IPS-NIHi11 (cell line): ENCODE measurements at regions not wholly inside any gene's neighbourhood (a gene's known extent, or its start where the extent isn't known, plus 50 kb on each side); places are given as distances from the start of the nearest gene placed in this dataset.

Source experiments
- DNase-seq: peaks from one replicate; pipeline ENCODE4 v3.0.0; 2012; ENCODE audit warnings: mixed read lengths, low spot score

DNA sequence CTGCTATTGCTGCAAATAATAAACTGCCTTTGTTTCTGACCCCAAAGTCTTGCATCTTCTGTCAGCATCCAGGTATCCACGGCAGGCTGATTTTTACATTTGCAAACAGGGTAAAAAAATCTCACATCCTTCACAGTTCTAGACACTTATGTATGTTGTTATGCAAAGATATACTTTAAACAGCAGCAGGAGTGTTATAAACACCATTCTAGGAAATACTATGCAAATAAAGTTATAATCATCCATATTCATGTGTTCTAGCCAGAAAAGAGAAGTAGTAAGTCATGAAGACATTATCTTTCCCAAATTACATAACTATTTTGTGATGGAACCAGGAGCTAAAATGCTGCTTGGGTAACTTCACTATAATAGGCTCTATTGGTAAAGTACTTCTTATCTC, 534.2 kb downstream of the LTN1 start:
- no peak for DNase-seq

DNA sequence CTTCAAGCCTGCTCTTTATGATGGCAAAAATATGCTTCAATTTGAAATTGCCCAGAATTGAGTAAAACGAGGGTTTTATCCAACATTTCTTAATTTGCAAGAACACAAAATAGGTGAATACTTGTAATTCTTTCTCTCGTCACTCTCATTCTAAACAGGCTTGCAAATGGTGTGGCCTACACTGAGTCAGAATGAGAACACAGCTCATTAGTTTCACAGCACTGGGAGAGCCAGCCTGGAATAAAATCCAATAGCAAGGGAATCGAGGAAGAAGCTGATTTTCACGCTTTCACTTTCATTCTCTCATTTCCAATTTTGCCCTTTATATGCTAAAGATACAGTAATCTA, 537.5 kb downstream of the LTN1 start:
- no peak for DNase-seq

DNA sequence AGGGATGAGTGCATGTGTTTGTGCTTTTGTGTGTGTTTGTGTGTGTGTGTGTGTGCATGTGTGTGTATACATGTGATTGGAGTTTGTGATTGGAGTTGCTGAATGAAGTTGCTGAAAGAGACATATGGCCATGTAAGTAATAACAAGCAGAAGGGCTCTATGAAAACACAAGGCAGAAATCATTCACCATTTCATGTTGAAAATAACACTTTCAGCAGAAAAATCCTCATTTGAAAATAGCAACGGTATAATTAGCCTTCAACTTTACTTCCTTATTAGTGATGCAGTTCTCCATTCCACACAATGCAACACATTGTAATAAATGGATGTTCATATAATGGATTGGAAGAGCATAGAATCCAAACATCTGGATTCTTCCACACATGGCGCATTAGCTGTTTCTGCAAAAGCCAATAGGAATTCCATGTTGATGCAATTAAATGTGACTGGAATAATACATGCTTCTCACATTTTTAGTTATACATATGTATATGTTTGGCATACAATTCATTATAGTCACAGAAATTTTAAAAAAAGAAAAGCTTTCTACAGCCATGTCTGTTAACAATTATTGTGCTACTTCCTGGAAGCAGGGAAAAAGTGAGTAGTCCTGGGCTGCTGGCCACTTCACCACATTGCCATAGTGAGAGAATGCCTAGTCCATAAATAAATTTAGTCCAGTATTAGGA, 538.0 kb downstream of the LTN1 start:
- no peak for DNase-seq

DNA sequence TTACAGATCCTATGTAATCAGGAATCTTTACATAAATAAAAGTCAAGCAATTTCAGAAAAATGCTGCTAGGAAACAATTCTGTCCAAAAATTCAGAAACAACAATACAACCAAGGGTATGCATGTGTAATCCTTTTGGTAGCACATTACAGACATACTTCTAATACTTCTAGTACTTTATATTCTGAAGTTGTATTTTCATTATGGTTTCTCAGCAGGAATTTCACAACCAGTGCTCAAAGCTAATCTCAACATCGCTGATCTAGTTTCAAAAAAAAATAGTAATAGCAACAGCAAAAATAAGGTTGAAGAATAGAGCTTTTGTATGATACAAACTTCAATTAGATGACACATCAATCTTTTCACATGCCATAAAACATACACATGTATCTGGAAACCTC, 545.2 kb downstream of the LTN1 start:
- DNase-seq = no peak

DNA sequence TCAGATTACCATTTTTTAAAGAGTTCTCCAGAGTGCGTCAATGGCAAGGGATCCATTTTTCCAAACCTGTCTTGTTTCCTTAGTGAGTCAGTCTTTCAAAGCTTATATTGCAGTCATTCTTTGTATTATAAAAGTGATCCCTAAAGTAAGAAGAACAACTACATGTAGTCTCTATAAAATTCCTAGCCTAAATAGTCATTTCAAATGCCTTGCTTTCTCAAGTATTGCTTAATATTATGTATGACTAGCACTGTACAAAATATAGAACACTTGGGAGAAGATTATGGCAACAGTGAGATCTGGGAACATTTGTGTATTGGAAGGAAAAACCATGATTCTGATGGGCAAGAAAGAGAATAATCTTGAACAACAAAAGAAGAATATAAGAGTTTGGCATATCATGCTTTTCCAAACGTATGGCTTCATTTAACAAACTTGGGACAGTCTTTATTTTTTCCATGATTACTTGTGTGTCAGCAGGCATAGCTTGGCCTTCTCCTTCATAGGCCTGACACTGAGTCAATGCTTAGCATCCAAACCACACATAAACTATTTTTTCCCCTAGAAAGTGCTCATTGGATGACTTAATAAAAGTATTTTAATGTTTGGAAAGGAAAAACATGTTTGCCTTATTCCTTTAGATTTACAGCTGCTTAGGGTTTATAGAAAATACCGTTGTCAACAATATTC, 547.4 kb downstream of the LTN1 start:
- no peak for DNase-seq

DNA sequence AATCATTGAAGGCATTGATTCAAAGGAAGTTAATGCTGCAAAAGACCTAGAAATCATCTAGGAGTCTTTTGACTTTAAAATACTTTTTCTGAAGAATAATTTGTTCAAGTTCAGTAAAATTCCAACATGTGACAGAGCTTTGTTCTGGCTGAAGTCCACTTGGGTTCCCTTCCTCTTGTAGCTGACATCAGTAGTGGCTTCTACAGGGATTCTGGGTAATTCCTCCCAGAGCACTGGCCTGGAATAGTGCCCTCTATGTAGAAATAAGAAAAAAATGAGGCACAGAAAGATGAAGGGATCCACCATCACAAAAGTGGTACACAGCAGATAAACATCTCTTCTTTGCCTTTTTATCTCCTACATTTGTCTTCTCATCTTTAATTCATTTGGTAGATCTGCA, 548.1 kb downstream of the LTN1 start:
- DNase-seq = no peak

DNA sequence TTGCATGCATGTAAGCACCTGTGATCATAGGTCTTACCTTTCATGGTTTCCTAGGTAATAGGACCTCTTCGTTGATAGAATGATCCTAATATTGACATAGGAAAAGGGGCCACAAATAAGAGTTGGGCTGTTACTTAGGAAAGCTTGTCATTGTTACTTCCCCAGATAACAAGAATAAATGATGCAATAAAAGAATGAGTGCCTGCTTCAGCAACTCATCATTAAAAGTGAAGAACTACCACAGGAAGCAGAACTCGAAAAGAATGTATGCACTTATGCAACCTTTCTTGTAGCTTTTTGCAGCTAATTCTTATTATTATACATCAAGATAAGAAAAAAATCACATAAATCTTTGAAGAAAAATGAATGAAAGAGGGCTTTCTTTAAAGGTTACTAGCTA, 548.6 kb downstream of the LTN1 start:
- DNase-seq = no peak

DNA sequence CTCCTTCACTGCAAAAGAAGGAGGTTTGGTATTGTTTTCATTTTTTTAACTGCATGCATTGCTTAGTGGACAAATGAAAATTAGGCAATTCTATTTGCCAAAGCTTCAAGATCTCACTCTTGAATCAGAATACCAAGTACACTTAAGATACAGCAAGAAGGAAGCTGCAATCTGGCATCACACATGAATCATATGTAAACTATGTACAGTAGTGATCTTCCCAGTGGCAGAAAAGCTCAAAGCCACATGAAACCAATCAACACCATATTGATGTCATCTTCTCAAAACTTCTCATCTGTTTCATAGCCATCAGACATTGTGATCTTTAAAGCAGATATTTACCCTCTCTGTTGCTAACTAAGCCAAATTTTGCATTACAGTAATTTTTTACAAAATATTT, 550.1 kb downstream of the LTN1 start:
- DNase-seq = no peak

DNA sequence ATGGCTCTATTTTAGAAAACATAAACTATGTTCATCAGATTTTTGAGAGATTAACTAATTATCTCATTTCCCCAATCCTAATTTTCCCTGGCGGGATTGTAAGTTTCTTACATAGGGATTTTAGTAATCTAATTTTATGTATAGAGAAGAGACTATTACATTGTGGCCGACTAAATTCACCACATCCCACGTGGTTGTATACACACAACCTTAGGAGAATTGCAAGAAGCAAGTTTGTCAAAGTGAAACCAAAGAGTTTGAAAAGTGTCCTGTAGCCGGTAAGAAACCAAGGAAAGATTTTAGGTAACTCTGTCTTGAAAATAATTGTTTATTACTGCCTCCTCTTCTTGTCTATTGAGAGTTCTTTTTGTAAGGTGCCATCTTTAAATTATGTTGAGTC, 550.6 kb downstream of the LTN1 start:
- DNase-seq = no peak

DNA sequence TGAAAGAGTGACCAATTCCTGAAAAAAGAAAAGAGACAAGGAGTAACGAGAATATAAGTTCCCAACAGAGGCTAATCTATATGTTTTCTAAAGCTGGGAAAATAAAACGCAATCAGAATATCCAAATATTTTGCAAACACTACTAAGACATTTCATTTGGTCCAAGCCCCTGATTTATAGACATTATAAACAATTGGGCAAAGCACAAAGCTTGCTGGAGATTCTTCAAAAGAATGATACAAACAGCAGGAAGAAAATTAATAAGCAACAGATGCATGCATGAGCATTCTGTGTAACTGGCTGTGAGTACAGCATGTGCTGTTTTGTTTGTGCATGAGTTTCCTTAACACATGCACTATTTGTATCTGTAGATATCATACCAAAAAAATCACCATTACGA, 552.9 kb downstream of the LTN1 start:
- DNase-seq = no peak

DNA sequence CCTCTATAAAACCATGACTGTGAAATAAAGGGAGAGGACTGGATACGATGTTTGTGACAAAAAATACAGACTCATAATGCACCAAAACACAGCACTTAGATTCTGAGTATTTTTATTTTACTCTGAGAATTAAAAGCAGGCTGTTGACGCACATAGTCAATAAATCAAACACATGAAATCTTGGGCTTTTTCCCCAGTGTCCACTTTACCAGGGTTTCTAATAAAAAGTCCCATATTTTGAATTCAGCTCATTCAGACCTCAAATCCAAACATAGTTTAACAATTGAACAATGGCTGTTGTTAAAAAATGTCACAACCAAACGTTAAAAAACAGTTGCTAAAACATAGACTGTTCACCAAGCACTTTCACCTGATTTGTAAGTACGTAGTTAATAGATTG, 553.4 kb downstream of the LTN1 start:
- no peak for DNase-seq

DNA sequence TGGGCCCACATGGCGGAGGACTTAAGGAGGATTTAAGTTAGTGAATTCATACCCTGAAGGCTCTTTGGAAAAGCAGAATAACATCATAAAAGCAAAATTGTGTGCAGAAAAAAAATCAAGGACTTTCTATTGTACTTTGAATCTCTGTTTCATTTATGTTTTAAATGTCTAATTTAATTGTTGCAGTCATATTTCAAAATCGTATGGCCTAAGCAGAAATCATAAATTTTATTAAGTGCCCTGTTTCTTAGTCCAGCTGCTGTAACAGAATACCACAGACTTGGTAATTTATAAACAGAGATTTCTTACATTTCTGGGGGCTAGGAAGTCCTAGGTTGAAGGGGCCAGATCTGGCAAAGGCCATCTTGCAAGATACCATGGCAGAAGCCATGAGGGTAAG, 555.6 kb downstream of the LTN1 start:
- no peak for DNase-seq

DNA sequence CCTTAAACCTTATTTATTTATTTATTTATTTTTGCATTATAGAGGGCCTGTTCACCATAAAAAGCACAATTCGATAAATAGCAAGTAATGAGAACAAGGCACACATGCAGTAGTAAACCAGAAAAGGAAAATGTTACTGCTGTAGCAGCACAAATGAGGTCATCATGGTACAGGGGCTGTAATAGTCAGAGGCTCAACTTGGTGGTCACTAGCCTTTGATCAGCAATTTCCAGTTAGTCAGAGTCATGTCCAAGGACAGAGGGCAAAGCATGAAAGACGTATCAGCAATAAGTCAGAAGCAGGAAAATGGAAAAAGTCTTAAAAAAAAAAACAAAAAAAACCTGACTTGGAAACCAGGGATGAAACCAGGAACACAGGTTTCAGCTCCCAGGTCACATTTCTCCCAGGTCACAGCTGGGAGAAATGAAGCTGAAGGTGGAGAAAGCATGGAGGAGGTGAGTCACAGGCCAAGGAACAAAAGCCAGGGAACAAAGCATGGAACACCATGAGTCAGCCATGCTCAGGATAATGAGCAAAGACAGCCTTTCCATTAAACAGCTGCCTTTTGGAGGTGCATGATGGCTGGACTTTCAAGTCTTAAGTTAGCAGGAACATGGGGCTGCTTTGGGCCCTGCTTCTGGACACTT, 556.3 kb downstream of the LTN1 start:
- no peak for DNase-seq

DNA sequence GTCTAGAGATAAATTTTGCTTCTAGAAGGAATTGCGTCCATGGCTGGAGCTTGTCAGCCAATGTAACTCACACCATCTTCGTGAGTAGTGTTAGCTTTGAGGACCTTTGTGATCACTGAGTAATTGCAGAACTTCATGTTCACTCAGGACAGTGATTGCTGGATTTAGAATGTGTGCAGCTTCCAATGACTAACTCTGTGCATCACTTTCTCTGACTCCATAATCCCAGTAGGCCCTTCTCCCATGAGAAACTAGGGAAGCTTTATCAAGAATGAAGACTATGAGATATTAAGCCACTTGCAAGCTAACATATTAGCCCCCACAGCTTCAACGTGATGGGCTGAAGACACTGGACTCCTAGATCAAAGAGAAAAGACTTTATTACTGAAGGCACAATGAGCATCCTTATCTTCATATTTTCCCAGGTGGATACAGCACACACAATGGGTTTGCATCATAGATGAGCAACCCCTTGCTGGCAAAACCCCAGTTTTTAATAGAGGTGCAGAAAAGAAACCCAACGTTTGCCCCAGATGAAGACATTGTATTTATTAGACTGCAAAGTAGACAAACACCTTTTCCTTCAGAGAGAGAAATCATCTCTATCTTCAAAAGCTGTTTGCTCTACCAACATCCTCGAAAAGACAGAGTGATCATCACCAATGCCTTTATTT, 561.0 kb downstream of the LTN1 start:
- no peak for DNase-seq

DNA sequence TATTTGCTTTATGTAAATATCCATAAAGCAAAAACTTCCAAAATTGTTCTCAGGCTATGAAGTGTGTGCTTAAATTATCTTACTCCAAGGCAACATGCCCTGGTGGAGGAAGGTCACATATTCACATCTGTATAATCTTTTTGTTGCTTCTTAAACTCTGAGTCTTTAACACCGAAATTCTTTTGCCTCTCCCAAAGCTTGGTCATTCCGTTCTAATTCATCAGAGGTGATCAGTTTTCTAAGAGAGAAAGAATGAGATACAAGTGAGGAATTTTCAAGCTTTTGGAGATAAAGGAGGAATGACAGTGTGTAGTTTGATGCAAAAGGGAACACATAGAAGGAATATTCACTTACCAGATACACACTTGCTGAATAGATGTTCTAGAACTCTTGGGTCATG, 561.7 kb downstream of the LTN1 start:
- DNase-seq = no peak

DNA sequence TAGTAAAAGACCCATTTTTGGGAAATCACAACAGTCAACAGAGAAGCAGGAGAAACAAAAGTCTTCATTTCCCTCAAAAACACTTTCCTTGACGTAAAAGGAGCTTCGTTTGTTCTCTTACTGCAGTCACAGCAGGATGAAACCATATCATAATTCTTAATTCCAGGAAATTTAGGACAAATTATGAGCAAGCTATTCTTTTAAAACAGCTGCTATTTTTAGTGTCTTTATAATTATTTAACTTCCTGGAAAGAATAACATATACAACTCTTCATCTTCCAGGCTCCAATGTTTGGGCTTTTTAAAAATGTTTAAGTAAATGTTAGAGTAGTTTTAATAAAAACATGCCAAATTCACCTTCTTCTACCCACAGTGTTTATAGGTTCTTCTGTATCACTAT, 563.5 kb downstream of the LTN1 start:
- no peak for DNase-seq

DNA sequence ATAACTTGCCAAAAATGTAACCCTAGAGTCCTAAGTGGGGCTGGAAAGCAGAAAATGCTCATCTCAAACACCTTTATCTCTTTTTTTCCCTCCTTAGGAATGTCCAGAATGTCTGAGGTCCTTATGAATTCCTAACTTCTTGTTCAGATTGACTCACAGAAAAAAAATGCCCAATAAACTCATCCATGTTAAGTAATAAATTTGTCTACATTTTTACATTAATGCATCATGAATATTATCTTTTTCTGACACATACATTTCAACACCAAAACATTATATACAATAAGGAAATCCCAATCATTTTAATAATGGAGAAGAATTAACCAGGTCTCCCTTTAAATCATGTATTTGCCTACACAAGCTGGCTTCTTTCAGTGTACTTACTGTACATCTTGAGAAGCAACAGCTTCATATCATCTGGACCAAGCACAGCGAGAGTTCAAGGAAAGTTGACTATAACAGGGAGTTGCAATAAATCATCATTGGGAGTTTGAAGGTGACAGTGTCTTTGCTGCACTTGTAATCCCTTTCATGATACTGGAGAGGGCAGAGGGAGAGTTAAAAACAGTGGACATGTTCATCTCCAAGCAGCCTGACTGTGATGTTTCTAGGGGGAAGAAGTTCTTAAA, 565.2 kb downstream of the LTN1 start:
- no peak for DNase-seq

DNA sequence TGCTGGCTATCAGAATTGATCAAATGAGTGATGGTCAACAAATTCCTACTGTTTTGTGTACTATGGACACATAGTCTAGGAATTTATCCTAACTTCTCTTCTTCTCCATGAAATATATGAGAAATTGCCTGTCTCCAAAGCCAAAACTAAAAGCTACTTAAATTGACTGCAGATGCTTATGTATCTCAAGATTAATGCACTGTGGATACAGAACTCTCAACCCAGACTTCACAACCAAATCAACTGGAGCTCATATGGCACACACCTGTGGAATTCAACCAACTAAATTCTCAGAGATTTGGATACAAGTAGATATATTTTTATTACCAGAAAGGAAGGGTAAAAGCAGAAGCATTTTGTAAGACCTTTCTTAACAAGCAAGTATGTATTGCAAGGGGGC, 566.1 kb downstream of the LTN1 start:
- no peak for DNase-seq

DNA sequence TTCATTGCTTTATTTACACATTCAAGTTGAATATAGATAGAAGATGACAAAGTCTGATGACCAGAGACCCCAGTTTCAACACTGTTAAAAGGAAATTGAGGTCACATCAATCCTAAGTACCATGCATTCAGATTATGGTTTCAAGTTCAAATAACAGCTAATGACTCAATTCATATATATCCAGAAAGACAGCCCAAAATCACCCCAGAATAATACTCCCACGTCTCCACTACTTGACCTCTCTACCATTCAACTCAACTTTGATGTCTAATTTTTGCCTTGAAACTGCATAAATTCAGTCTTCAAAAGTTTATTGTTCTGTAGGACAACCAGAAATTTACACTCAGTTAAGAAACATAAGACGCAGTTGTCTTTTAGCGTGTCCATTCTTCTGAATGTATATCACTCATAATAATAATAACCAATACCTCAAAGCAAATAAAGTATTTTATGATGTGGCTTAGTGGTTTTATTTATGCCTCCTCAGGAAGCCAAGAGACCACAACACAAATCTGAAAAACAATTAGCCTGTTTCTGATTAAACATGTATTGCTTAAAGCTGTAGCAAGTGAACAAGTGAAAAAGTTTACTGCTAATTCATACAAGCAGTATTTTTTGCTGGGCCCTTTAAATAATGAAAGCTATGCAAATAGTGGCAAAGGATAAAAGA, 569.0 kb downstream of the LTN1 start:
- DNase-seq = no peak

DNA sequence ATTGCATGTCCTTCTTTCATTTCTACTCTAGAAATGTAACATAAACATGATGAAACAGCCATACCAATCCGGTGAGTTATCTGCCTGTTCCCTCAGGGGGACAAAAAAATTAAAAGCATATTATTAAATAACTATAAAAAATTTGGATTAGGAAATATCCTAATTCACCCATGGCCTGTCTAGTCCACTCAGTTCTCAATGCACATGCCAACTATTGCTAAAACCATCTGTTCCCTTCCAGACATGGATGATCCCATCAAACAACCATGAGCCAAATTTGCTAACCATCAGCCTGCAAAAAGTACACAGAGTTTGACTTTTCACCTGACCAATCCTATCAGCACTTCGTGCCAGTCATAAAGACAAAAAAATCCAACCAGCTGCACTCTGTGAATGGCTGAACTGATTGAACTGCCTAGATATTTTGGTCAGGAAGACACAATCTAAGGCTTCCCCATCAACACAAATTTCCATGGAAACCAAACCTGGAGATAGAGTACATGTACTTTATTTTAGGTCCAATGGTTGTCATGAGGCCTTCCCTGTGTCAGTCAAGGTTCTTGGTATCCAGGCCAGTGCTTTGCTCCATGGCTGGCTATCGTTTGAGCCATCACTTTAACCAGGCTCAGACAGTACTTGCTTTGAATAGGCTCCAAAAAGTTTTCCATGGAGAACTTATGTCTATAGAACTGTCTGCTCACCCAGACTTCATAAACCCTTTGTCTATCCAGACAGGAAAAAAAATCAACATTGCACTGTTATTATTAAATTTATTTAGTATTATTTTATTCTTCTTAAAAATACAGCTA, 570.8 kb downstream of the LTN1 start:
- no peak for DNase-seq

DNA sequence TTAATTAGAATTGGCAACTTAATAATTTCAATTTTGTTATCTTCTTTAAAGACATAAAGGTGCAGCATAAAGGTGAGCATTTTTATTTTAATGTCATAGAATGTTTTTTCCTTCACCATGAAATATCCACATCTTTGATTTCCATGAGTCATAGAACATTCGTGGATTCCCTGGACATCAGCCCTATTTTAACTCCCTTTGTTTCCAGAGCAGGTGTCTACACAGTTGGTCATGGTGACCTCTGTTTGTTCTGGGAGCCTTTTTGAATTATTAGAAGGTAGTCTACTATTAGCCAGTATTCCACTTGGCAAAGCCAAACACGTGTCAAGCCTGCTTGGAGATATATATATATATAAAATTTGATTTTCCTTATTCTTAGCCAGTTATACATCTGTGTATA, 572.9 kb downstream of the LTN1 start:
- no peak for DNase-seq
